Mesothelial cell of epicardium (in vitro differentiated cells): ENCODE measurements at regions not wholly inside any gene's neighbourhood (a gene's known extent, or its start where the extent isn't known, plus 50 kb on each side); places are given as distances from the start of the nearest gene placed in this dataset.
"Not testable (repeated sequence)": the region's sequence is repeated elsewhere in the genome, so short reads cannot be mapped to it uniquely, and the experiment has no call there.

Source experiments
- DNase-seq, 2 experiments: peaks; one replicate each; pipeline ENCODE4 v3.0.0; 2021; ENCODE audit warnings: low spot score in 2 of 2; ENCODE audit not compliant: unreplicated experiment in 2 of 2
- H3K27ac Mint-ChIP-seq: 2 replicates; pipeline ENCODE4 v1.8.0; 2021; ENCODE audit warnings: mixed read lengths
- H3K27me3 Mint-ChIP-seq: 2 replicates; pipeline ENCODE4 v1.8.0; 2021; ENCODE audit warnings: low read depth, mixed read lengths
- H3K36me3 Mint-ChIP-seq: 2 replicates; pipeline ENCODE4 v1.8.0; 2021; ENCODE audit warnings: mixed read lengths
- H3K4me1 Mint-ChIP-seq: 2 replicates; pipeline ENCODE4 v1.8.0; 2021; ENCODE audit warnings: mixed read lengths
- H3K4me3 Mint-ChIP-seq: 2 replicates; pipeline ENCODE4 v1.8.0; 2021; ENCODE audit warnings: mild to moderate bottlenecking, moderate library complexity, mixed read lengths
- H3K9me3 Mint-ChIP-seq: 2 replicates; pipeline ENCODE4 v1.8.0; 2021; ENCODE audit warnings: mixed read lengths
- TF ChIP-seq, protein P1 (sequence below): fragments of 200-600 bp; sonication (generic); IDR thresholded peaks from one replicate; pipeline ENCODE4 v1.5.0; 2021; ENCODE audit warnings: antibody characterized with exemption; ENCODE audit not compliant: unreplicated experiment

DNA sequence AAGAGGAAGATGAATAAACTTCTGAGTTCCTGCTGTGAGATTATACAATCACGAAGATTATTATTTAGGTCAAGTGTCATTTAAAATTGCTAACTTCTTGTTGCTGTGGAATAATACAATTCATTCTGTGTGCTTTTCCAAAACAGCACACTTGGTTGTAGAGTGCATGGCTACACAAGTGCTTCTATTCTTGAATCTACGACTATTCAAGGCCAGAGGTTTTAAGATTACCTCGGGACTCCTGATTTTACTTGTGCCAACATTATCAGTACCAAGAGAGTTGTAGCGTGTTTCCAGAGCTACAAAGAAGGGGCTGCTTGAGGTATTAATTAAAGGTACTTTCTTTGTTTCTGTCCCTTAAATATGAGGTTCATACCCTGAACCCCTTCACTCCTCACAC is 234.0 kb upstream of the PCDH9 start:
- no peaks in the 10 kb centered on the region for H3K27me3 Mint-ChIP-seq
- no peak for DNase-seq
- no peaks in the 10 kb centered on the region for H3K4me1 Mint-ChIP-seq
- H3K9me3 Mint-ChIP-seq, result peaks cover 13% of the 10 kb centered on the region
- no peak overlapping the region for H3K27ac Mint-ChIP-seq
- H3K36me3 Mint-ChIP-seq, result no peaks in the 10 kb centered on the region
- H3K4me3 Mint-ChIP-seq, result no peak overlapping the region
- TF ChIP-seq, protein P1, sequence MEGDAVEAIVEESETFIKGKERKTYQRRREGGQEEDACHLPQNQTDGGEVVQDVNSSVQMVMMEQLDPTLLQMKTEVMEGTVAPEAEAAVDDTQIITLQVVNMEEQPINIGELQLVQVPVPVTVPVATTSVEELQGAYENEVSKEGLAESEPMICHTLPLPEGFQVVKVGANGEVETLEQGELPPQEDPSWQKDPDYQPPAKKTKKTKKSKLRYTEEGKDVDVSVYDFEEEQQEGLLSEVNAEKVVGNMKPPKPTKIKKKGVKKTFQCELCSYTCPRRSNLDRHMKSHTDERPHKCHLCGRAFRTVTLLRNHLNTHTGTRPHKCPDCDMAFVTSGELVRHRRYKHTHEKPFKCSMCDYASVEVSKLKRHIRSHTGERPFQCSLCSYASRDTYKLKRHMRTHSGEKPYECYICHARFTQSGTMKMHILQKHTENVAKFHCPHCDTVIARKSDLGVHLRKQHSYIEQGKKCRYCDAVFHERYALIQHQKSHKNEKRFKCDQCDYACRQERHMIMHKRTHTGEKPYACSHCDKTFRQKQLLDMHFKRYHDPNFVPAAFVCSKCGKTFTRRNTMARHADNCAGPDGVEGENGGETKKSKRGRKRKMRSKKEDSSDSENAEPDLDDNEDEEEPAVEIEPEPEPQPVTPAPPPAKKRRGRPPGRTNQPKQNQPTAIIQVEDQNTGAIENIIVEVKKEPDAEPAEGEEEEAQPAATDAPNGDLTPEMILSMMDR, result no peak

DNA sequence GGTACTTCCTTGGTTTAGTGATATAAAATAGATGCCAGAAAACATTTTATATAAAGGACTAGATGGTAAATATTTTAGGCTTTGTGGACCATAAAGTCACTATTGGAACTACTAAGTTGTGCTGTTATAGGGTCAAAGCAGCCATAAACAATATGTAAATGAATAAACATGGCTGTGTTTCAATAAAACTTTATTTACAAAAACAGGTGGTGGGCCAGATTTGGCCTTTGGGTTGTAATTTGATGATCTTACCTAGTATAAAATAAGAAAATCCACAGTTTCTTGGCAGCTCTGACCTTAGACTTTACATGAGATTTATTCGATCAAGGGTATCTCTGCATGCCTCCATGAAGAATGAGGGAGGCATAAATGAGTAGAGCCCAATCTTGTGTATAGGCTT is 232.0 kb upstream of the PCDH9 start:
- H3K27ac Mint-ChIP-seq, result no peak overlapping the region
- no peak for DNase-seq
- TF ChIP-seq, protein P1, result no peak
- H3K27me3 Mint-ChIP-seq, result no peaks in the 10 kb centered on the region
- no peak overlapping the region for H3K4me3 Mint-ChIP-seq
- H3K36me3 Mint-ChIP-seq, result no peaks in the 10 kb centered on the region
- no peaks in the 10 kb centered on the region for H3K9me3 Mint-ChIP-seq
- H3K4me1 Mint-ChIP-seq, result no peaks in the 10 kb centered on the region

DNA sequence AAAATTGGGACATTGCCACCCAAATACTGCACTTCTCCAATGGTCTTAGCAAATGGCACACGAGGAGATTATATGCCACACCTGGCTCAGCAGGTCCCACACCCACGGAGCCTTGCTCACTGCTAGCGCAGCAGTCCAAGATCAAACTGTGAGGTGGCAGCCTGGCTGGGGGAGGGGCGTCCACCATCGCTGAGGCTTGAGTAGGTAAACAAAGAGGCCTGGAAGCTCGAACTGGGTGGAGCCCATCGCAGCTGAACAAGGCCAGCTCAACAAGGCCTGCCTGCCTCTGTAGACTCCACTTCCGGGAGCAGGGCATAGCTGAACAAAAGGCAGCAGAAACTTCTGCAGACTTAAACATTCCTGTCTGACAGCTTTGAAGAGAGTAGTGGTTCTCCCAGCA is 222.4 kb upstream of the PCDH9 start:
- not testable (repeated sequence) for H3K4me3 Mint-ChIP-seq, H3K4me1 Mint-ChIP-seq, H3K27ac Mint-ChIP-seq, H3K27me3 Mint-ChIP-seq, H3K36me3 Mint-ChIP-seq, DNase-seq
- peaks cover 38% of the 10 kb centered on the region for H3K9me3 Mint-ChIP-seq

DNA sequence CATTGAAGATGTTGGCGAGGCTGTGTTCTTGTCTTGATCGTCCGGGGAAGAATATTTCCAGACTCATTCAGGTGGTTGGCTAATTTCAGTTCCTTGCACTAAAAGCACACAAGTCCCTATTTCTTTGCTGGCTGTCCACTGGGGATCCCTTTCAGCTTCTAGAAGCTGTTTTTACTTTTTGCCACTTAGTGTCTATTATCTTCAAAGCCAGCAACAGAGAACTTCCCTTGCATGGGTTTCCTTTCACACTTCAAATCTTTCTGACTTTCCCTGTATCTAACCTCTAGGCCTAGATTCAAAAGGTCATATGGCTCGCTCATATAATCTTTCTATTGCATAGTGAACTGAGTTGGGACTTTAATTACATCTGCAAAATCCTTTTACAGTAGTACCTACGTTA is 215.3 kb upstream of the PCDH9 start:
- no peaks in the 10 kb centered on the region for H3K27me3 Mint-ChIP-seq
- TF ChIP-seq, protein P1, result no peak
- H3K36me3 Mint-ChIP-seq, result no peaks in the 10 kb centered on the region
- peaks cover 13% of the 10 kb centered on the region for H3K4me1 Mint-ChIP-seq
- H3K27ac Mint-ChIP-seq, result no peak overlapping the region
- no peak overlapping the region for H3K4me3 Mint-ChIP-seq
- H3K9me3 Mint-ChIP-seq, result no peaks in the 10 kb centered on the region
- no peak for DNase-seq

DNA sequence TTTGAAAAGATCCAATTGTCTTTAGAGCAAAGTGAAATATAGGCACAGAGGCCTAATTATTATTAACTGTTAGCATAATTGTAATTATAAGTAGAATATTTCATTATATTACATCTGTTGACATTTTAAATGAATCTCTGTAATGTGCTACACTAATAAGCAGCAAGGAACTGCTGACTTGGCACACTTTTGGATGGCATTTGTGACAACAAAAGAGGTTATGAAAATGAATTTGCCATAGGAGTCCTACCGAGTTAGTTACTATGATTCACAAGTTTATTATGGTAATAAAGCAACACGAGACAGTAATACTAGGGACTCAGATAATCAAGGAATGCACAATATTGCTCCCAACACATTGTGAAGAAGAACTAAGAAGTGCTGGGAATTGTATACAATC is 213.8 kb upstream of the PCDH9 start:
- H3K4me1 Mint-ChIP-seq, result peaks cover 17% of the 10 kb centered on the region
- no peaks in the 10 kb centered on the region for H3K36me3 Mint-ChIP-seq
- no peaks in the 10 kb centered on the region for H3K9me3 Mint-ChIP-seq
- H3K27me3 Mint-ChIP-seq, result no peaks in the 10 kb centered on the region
- DNase-seq, result no peak
- no peak overlapping the region for H3K4me3 Mint-ChIP-seq
- no peak overlapping the region for H3K27ac Mint-ChIP-seq
- TF ChIP-seq, protein P1, result no peak

DNA sequence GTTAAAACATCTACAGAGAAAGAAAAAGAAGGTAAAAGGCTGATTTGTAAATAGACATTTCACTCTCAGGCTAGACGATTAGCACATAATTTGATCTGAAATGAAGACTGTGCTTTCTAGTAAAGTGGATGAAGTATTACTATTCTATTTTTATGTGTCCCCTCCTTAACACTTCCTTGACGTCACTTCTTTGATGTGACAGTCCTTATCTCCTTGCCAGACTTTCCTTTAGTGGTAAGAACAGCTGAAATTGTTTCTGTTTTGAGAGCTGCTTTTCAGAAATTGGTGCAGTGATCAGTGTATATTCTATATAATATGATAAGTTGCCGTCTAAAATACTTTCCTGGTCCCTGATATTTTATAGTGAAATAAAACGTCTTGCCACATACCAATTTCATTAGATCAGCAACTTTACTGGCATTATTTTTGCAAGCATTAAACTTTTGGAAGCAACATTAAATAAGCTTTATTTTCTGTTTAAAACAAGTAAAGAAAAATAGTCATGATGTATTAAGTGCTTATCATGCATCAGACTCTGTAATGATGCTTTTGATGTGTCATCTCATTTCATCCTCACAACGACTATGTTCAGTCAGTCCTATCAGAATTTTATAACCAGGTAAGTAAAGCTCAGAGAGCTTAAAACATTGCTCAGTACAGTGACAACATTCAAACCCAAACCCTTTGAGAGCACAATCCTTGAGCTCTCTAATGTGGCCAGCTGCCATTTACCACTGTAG is 210.3 kb upstream of the PCDH9 start:
- no peaks in the 10 kb centered on the region for H3K36me3 Mint-ChIP-seq
- H3K4me3 Mint-ChIP-seq, result no peak overlapping the region

More for the DNA sequence above, 210.3 kb upstream of the PCDH9 start:
- peaks cover 30% of the 10 kb centered on the region for H3K4me1 Mint-ChIP-seq
- no peak for DNase-seq
- H3K9me3 Mint-ChIP-seq, result no peaks in the 10 kb centered on the region
- H3K27ac Mint-ChIP-seq, result no peak overlapping the region
- no peaks in the 10 kb centered on the region for H3K27me3 Mint-ChIP-seq
- TF ChIP-seq, protein P1, result no peak
